Stomach smooth muscle (tissue), 2 donors: ENCODE measurements at regions not wholly inside any gene's neighbourhood (a gene's known extent, or its start where the extent isn't known, plus 50 kb on each side); places are given as distances from the start of the nearest gene placed in this dataset.

Experiments used
- H3K27ac ChIP-seq: one replicate; pipeline ENCODE4 v1.7.0; 2013; ENCODE audit warnings: mild to moderate bottlenecking, low read length, inconsistent platforms
- H3K27me3 ChIP-seq, 2 donors: one replicate each; pipeline ENCODE4 v1.7.0; 2013; ENCODE audit warnings: low read length in 2 of 2; ENCODE audit not compliant: insufficient read depth in 2 of 2, control insufficient read depth in 1 of 2
- H3K36me3 ChIP-seq, 2 donors: one replicate each; pipeline ENCODE4 v1.7.0; 2013; ENCODE audit warnings: low read length in 2 of 2; ENCODE audit not compliant: control insufficient read depth in 2 of 2, insufficient read depth in 2 of 2
- H3K4me1 ChIP-seq: one replicate; pipeline ENCODE4 v1.7.0; 2013; ENCODE audit warnings: low read length; ENCODE audit not compliant: control insufficient read depth, insufficient read depth
- H3K4me3 ChIP-seq, 2 donors: one replicate each; pipeline ENCODE4 v1.7.0; 2013; ENCODE audit warnings: low read length in 2 of 2
- H3K9ac ChIP-seq, 2 donors: one replicate each; pipeline ENCODE4 v1.7.0; 2013; ENCODE audit warnings: low read length in 2 of 2, mild to moderate bottlenecking in 1 of 2
- H3K9me3 ChIP-seq, 2 donors: one replicate each; pipeline ENCODE4 v1.7.0; 2013; ENCODE audit warnings: low read length in 2 of 2; ENCODE audit not compliant: control insufficient read depth in 2 of 2
- donor health status: healthy.
- donor health status: Pancreatic carcinoma.

GRCh38 chr4:45119376-45119775 is 393.0 kb upstream of the GNPDA2 start:
- Histone ChIP-seq H3K4me3 (no peak overlapping the region), H3K27me3 (no peaks in the 10 kb centered on the region), H3K9ac (no peak overlapping the region), H3K4me1 (no peaks in the 10 kb centered on the region), H3K36me3 (no peaks in the 10 kb centered on the region), H3K9me3 (no peaks in the 10 kb centered on the region), H3K27ac (no peak overlapping the region)

- no peak overlapping the region for H3K9ac ChIP-seq
- no peak overlapping the region for H3K4me3 ChIP-seq
- no peaks in the 10 kb centered on the region for H3K4me1 ChIP-seq
- H3K9me3 ChIP-seq: no peaks in the 10 kb centered on the region
- H3K27me3 ChIP-seq: no peaks in the 10 kb centered on the region
- H3K36me3 ChIP-seq: no peaks in the 10 kb centered on the region
- no peak overlapping the region for H3K27ac ChIP-seq
Measured at GRCh38 chr4:45102716-45103115, 376.4 kb upstream of the GNPDA2 start.

- Histone ChIP-seq H3K4me3 (no peak overlapping the region), H3K36me3 (no peaks in the 10 kb centered on the region), H3K9ac (no peak overlapping the region), H3K4me1 (no peaks in the 10 kb centered on the region), H3K27me3 (no peaks in the 10 kb centered on the region), H3K27ac (no peak overlapping the region), H3K9me3 (no peaks in the 10 kb centered on the region)
Measured at GRCh38 chr4:45100956-45101818, 374.8 kb upstream of the GNPDA2 start.

DNA sequence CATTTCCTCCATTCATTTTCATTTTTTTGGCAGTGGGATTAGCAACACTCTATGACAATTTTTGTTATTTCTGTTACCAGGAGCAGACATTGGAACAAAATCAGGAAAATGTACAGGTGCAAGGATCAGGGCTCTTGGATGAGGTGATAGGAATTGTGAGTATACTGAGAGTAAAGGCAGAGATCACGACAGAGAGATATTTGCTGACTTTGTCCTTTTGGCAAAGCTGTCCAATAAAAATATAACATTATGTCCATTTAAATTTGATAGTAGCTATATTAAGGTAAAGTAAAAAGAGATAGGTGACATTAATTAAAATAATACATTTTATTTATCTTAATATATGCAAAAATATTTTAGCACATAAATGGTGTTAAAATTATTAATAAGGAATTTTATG is 373.1 kb upstream of the GNPDA2 start:
- Histone ChIP-seq H3K9me3 (peaks cover 2 to 5% of the 10 kb centered on the region in 2 donors), H3K9ac (no peak overlapping the region), H3K27me3 (no peaks in the 10 kb centered on the region), H3K4me3 (no peak overlapping the region), H3K27ac (no peak overlapping the region), H3K4me1 (no peaks in the 10 kb centered on the region), H3K36me3 (no peaks in the 10 kb centered on the region)

DNA sequence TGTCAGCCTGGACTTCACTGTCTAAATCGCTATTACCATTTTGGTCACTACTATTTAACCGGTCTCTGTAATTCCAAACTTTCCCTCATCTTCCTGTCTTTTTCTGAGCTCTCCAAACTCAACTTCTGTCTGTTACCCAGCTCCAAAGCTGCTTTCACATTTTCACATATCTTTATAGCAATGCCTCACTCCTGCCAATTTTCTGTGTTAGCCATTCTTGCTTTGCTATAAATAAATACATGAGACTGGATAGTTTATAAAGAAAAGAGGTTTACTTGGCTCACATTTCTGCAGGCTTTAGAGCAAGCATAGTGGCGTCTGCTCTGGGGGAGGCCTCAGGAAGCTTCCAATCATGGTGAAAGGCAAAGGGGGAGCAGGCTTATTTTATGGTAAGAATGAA is 368.3 kb upstream of the GNPDA2 start:
- no peak overlapping the region for H3K9ac ChIP-seq
- no peak overlapping the region for H3K27ac ChIP-seq
- H3K4me1 ChIP-seq: no peaks in the 10 kb centered on the region
- H3K9me3 ChIP-seq: peaks cover 2 to 8% of the 10 kb centered on the region in 2 donors
- no peaks in the 10 kb centered on the region for H3K27me3 ChIP-seq
- no peak overlapping the region for H3K4me3 ChIP-seq
- H3K36me3 ChIP-seq: no peaks in the 10 kb centered on the region

- H3K4me1 ChIP-seq: no peaks in the 10 kb centered on the region
- H3K27ac ChIP-seq: no peak overlapping the region
- no peak overlapping the region for H3K4me3 ChIP-seq
- H3K9me3 ChIP-seq: no peaks in the 10 kb centered on the region
- H3K9ac ChIP-seq: no peak overlapping the region
- no peaks in the 10 kb centered on the region for H3K36me3 ChIP-seq
- no peaks in the 10 kb centered on the region for H3K27me3 ChIP-seq
Measured at GRCh38 chr4:45082101-45082500, 355.7 kb upstream of the GNPDA2 start.

DNA sequence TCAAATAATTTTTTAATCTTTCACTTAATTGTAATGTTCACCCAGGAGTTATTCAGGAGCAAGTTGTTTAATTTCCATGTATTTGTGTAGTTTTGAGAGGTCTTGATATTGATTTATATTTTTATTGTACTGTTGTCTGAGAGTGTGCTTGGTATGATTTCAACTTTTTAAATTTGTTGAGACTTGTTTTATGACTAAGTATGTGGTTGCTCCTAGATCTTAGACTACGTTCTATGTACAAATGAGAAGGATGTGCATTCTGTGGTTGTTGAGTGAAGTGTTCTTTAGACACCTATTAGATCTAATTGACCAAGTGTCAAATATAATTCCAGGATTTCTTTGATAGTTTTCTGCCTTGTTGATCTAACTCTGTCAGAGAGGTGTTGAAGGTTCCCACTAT is 353.3 kb upstream of the GNPDA2 start:
- H3K36me3 ChIP-seq: no peaks in the 10 kb centered on the region
- no peak overlapping the region for H3K4me3 ChIP-seq

GRCh38 chr4:45078201-45078600 is 351.8 kb upstream of the GNPDA2 start:
- no peaks in the 10 kb centered on the region for H3K9me3 ChIP-seq
- no peak overlapping the region for H3K27ac ChIP-seq
- no peaks in the 10 kb centered on the region for H3K27me3 ChIP-seq
- H3K9ac ChIP-seq: no peak overlapping the region
- no peak overlapping the region for H3K4me3 ChIP-seq
- H3K4me1 ChIP-seq: no peaks in the 10 kb centered on the region
- H3K36me3 ChIP-seq: no peaks in the 10 kb centered on the region

More for the DNA sequence above, 353.3 kb upstream of the GNPDA2 start:
- no peaks in the 10 kb centered on the region for H3K4me1 ChIP-seq
- H3K9ac ChIP-seq: no peak overlapping the region
- H3K9me3 ChIP-seq: no peaks in the 10 kb centered on the region
- H3K27ac ChIP-seq: no peak overlapping the region
- no peaks in the 10 kb centered on the region for H3K27me3 ChIP-seq

DNA sequence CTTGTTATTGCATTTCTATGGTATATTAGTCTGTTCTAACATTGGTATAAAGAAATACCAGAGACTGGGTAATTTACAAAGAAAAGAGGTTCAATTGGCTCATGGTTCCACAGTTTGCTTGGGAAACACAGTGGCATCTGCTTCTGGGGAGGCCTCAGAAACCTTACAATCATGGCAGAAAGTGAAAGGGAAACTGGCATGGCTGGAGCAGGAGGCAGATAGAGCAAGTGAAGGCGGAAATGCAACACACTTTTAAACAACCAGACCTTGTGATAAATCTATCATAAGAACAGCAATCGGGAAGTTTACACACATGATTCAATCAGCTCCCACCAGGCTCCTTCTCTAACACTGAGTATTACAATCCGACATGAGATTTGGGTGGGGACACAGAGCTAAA is 346.6 kb upstream of the GNPDA2 start:
- Histone ChIP-seq H3K27ac (no peak overlapping the region), H3K9ac (no peak overlapping the region), H3K9me3 (no peaks in the 10 kb centered on the region), H3K36me3 (no peaks in the 10 kb centered on the region), H3K4me3 (no peak overlapping the region), H3K4me1 (no peaks in the 10 kb centered on the region), H3K27me3 (no peaks in the 10 kb centered on the region)

- H3K4me1 ChIP-seq: no peaks in the 10 kb centered on the region
- H3K9ac ChIP-seq: no peak overlapping the region
- H3K36me3 ChIP-seq: no peaks in the 10 kb centered on the region
- no peak overlapping the region for H3K27ac ChIP-seq
- no peaks in the 10 kb centered on the region for H3K9me3 ChIP-seq
- no peak overlapping the region for H3K4me3 ChIP-seq
- no peaks in the 10 kb centered on the region for H3K27me3 ChIP-seq
Measured at GRCh38 chr4:45064741-45065140, 338.4 kb upstream of the GNPDA2 start.

DNA sequence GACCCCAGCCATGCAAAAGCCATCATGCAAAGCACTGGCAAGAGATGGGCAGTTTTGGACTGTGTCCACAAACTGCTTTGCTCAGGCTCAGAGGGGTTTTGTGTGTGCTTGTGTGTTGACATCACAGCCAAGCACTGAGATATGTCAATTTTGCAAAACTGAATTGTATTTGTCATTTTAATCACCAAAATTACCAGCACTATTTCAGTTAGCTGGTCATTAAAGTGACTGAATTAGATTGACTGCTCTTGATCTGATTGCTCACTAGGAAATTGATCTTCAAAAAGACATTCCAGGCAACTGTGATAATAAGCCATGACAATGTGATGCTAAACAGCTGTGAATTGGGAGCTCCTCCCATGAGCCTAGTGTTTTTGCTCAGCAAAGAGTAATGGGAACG is 337.3 kb upstream of the GNPDA2 start:
- Histone ChIP-seq H3K4me1 (no peaks in the 10 kb centered on the region), H3K9ac (no peak overlapping the region), H3K36me3 (no peaks in the 10 kb centered on the region), H3K27ac (no peak overlapping the region), H3K4me3 (no peak overlapping the region), H3K9me3 (no peaks in the 10 kb centered on the region), H3K27me3 (no peaks in the 10 kb centered on the region)
